KMS-11 (cell line): ENCODE measurements at regions not wholly inside any gene's neighbourhood (a gene's known extent, or its start where the extent isn't known, plus 50 kb on each side); places are given as distances from the start of the nearest gene placed in this dataset.

Source experiments
- H2AFZ ChIP-seq: fragments of 200-600 bp; sonication (generic); 2 replicates; pipeline ENCODE4 v1.6.1; 2016; ENCODE audit warnings: antibody characterized with exemption, mixed run types, low read depth
- H3K27ac ChIP-seq: fragments of 200-600 bp; sonication (generic); 2 replicates; pipeline ENCODE4 v1.6.1; 2016; ENCODE audit warnings: mild to moderate bottlenecking, mixed run types
- H3K27me3 ChIP-seq: fragments of 200-600 bp; sonication (generic); 2 replicates; pipeline ENCODE4 v1.6.1; 2017; ENCODE audit warnings: mild to moderate bottlenecking, low read depth, mixed run types, moderate library complexity; ENCODE audit not compliant: insufficient read depth
- H3K36me3 ChIP-seq: fragments of 200-600 bp; sonication (generic); 2 replicates; pipeline ENCODE4 v1.6.1; 2017; ENCODE audit warnings: mild to moderate bottlenecking, mixed run types; ENCODE audit not compliant: insufficient read depth
- H3K4me1 ChIP-seq: fragments of 200-600 bp; sonication (generic); 2 replicates; pipeline ENCODE4 v1.6.1; 2016; ENCODE audit warnings: mild to moderate bottlenecking, low read depth, mixed run types; ENCODE audit not compliant: poor library complexity, severe bottlenecking
- H3K4me2 ChIP-seq: fragments of 200-600 bp; sonication (generic); 2 replicates; pipeline ENCODE4 v1.7.0; 2016; ENCODE audit warnings: mild to moderate bottlenecking, mixed run types
- H3K4me3 ChIP-seq: fragments of 200-600 bp; sonication (generic); IDR thresholded peaks from 2 replicates; pipeline ENCODE4 v1.6.1; 2017; ENCODE audit warnings: low read depth, low read length, mixed read lengths; ENCODE audit not compliant: insufficient read depth
- H3K79me2 ChIP-seq: fragments of 200-600 bp; sonication (generic); 2 replicates; pipeline ENCODE4 v1.6.1; 2016; ENCODE audit warnings: low read depth, mixed run types; ENCODE audit not compliant: insufficient read depth
- H3K9ac ChIP-seq: fragments of 200-600 bp; sonication (generic); 2 replicates; pipeline ENCODE4 v1.6.1; 2016; ENCODE audit warnings: mild to moderate bottlenecking, mixed run types
- H4K20me1 ChIP-seq: fragments of 200-600 bp; sonication (generic); 2 replicates; pipeline ENCODE4 v1.6.1; 2016; ENCODE audit warnings: mild to moderate bottlenecking, mixed run types; ENCODE audit not compliant: insufficient read depth
- TF ChIP-seq, protein P1 (sequence below): fragments of 200-600 bp; sonication (generic); conservative IDR thresholded peaks from 2 replicates; pipeline ENCODE4 v1.6.1; 2017; ENCODE audit warnings: low read depth, mild to moderate bottlenecking, antibody characterized with exemption, low read length, moderate library complexity, mixed read lengths

DNA sequence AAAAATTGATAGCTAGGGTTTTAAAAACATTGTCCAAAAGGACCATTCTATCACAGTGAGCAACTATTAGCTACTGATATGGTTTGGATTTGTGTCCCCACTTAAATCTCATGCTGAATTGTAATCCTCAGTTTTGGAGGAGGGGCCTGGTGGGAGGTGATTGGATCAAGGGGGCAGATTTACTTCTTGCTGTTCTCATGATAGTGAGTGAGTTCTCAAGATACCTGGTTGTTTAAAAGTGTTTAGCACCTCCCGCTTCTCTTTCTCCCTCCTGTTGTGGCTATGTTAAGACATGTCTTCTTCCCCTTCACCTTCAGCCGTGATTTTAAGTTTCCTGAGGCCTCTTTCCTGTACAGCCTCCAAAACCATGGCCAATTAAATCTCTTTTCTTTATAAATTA is 500.4 kb upstream of the POT1 start:
- no peak overlapping the region for H2AFZ ChIP-seq
- H3K27ac ChIP-seq, result no peak overlapping the region
- H4K20me1 ChIP-seq, result no peaks in the 10 kb centered on the region
- H3K79me2 ChIP-seq, result no peaks in the 10 kb centered on the region
- H3K4me3 ChIP-seq, result no peak overlapping the region
- no peak overlapping the region for H3K4me2 ChIP-seq
- TF ChIP-seq, protein P1, sequence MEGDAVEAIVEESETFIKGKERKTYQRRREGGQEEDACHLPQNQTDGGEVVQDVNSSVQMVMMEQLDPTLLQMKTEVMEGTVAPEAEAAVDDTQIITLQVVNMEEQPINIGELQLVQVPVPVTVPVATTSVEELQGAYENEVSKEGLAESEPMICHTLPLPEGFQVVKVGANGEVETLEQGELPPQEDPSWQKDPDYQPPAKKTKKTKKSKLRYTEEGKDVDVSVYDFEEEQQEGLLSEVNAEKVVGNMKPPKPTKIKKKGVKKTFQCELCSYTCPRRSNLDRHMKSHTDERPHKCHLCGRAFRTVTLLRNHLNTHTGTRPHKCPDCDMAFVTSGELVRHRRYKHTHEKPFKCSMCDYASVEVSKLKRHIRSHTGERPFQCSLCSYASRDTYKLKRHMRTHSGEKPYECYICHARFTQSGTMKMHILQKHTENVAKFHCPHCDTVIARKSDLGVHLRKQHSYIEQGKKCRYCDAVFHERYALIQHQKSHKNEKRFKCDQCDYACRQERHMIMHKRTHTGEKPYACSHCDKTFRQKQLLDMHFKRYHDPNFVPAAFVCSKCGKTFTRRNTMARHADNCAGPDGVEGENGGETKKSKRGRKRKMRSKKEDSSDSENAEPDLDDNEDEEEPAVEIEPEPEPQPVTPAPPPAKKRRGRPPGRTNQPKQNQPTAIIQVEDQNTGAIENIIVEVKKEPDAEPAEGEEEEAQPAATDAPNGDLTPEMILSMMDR, result no peak
- no peaks in the 10 kb centered on the region for H3K27me3 ChIP-seq
- no peaks in the 10 kb centered on the region for H3K36me3 ChIP-seq
- no peaks in the 10 kb centered on the region for H3K4me1 ChIP-seq
- H3K9ac ChIP-seq, result no peak overlapping the region

DNA sequence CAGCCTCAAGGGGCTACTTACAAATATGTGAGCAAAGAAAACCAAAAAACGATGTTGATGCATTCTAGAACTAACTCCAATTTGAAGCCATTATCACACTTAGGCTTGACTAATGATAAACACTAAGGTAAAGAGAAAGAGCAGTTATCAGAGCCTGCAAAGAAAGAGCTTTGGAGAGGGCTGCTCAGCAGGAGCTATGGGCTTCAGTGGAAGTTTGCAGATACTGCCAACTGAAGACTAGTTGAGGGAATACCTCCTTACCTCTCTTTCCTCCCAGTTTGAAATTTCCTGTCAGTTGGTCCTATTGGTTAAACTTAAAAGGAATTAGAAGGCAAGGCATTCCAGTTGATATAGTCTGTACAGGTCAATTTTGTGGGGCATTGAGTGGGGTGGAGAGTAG is 498.1 kb upstream of the POT1 start:
- Histone ChIP-seq H3K4me2 (no peak overlapping the region), H3K4me1 (peaks cover 8% of the 10 kb centered on the region), H3K27ac (no peak overlapping the region), H2AFZ (no peak overlapping the region), H4K20me1 (no peaks in the 10 kb centered on the region), H3K27me3 (no peaks in the 10 kb centered on the region), H3K36me3 (no peaks in the 10 kb centered on the region), H3K9ac (no peak overlapping the region), H3K4me3 (no peak overlapping the region), H3K79me2 (no peaks in the 10 kb centered on the region)
- TF ChIP-seq, protein P1, result no peak

DNA sequence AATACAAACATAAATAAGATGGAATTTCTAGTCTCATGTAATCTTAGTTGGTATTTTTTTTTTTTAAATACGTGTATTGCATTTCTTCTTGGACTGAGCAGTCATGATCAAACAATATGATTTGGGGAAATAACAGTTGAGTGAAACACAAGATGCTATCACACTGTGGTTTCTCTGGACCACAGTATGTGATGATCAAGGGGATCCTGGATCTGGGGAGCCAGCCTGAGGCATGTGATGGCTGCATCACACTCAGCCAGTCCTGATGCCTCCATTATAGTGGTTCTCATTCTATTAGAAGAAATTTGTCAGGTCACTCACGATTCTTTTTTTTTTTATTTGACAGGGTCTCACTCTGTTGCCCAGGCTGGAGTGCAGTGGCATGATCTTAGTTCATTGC is 495.9 kb upstream of the POT1 start:
- H4K20me1 ChIP-seq, result no peaks in the 10 kb centered on the region
- H3K9ac ChIP-seq, result no peak overlapping the region
- no peak overlapping the region for H3K4me2 ChIP-seq
- peaks cover 8% of the 10 kb centered on the region for H3K4me1 ChIP-seq
- no peaks in the 10 kb centered on the region for H3K27me3 ChIP-seq
- TF ChIP-seq, protein P1, result no peak
- no peak overlapping the region for H3K27ac ChIP-seq
- no peak overlapping the region for H3K4me3 ChIP-seq
- H3K79me2 ChIP-seq, result no peaks in the 10 kb centered on the region
- no peaks in the 10 kb centered on the region for H3K36me3 ChIP-seq
- no peak overlapping the region for H2AFZ ChIP-seq

DNA sequence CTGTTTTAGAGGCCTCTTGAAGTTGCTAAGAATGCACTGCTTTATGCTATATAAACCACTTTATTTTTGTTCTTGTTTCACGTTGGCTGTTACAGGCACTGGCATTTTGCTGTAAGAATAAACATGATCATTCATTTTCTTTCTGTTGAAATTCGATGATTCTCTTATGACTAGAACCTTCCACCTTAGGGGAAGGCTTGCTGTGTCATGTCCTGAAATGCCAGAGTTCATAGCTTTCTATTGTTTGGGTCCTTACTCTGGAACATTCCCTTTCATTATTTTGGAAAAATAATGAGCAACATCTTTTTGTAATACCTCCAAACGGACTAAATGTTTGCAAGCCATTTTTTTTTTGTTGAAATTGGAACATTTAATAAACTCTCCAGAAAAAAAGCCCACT is 495.1 kb upstream of the POT1 start:
- no peak overlapping the region for H2AFZ ChIP-seq
- no peaks in the 10 kb centered on the region for H4K20me1 ChIP-seq
- no peak overlapping the region for H3K27ac ChIP-seq

More for the DNA sequence above, 495.1 kb upstream of the POT1 start:
- Histone ChIP-seq H3K4me3 (no peak overlapping the region), H3K4me2 (no peak overlapping the region), H3K4me1 (peaks cover 8% of the 10 kb centered on the region), H3K27me3 (no peaks in the 10 kb centered on the region), H3K36me3 (no peaks in the 10 kb centered on the region), H3K79me2 (no peaks in the 10 kb centered on the region), H3K9ac (no peak overlapping the region)
- TF ChIP-seq, protein P1, result no peak
